HepG2 (cell line): ENCODE measurements at regions not wholly inside any gene's neighbourhood (a gene's known extent, or its start where the extent isn't known, plus 50 kb on each side); places are given as distances from the start of the nearest gene placed in this dataset.
A peak's percentile ranks its signal among the peaks of the same experiment; 100 is the strongest.
"Not testable (repeated sequence)": the region's sequence is repeated elsewhere in the genome, so short reads cannot be mapped to it uniquely, and the experiment has no call there.

ENCODE experiments used
- ATAC-seq: fragments of 200-7000 bp; cut with Tn5 transposase; 3 replicates; pipeline ENCODE4 v1.9.1; 2020; ENCODE audit warnings: mild to moderate bottlenecking, moderate library complexity
- BruUV-seq: library from RNA; stranded (reverse); fragments of 400-500 nt; replicated peaks from 2 replicates; lab custom pipeline; 2021; lab: Mats Ljungman, UMichigan
- CTCF ChIA-PET: fragments of 300-600 bp; formaldehyde crosslinking; extraction: SDS; loops from one replicate; lab custom pipeline; 2021; ENCODE audit warnings: low total read pairs, inconsistent platforms, low intra/inter-chr PET ratio; lab: Yijun Ruan, JAX
- POLR2A ChIA-PET: fragments of 350-600 bp; sonication (Branson Sonifier 250); formaldehyde crosslinking; loops from one replicate; lab custom pipeline; 2020; ENCODE audit warnings: antibody characterized with exemption, inconsistent platforms; lab: Yijun Ruan, JAX
- DNase-seq: peaks from one replicate; pipeline ENCODE4 v3.0.0-alpha.2; 2015; ENCODE audit warnings: low spot score
- FAIRE-seq: peaks from 3 replicates; lab custom pipeline; 2011; peaks lifted over from hg19 to GRCh38; lab: Jason Lieb, UNC
- H2AFZ ChIP-seq: one replicate; pipeline ENCODE4 v1.6.1; 2011; ENCODE audit warnings: low read length, inconsistent platforms
- H3K27ac ChIP-seq: fragments of 300-600 bp; 3 replicates; pipeline ENCODE4 v1.8.0; 2011; ENCODE audit warnings: mixed run types, mild to moderate bottlenecking, mixed read lengths, low read length, inconsistent platforms; ENCODE audit not compliant: insufficient read depth; ENCODE audit errors: extremely low read length
- H3K27me3 ChIP-seq, 2 experiments: fragments of 200-600 bp in 1 of 2; 2 replicates in 1 of 2; 3 replicates in 1 of 2; pipeline versions ENCODE4 v1.6.0 to v1.8.0; 2011; ENCODE audit warnings: low read length in 2 of 2, mild to moderate bottlenecking in 2 of 2, moderate library complexity in 2 of 2, inconsistent platforms in 1 of 2; ENCODE audit not compliant: insufficient read depth in 2 of 2, control insufficient read depth in 1 of 2
- H3K36me3 ChIP-seq, 2 experiments: fragments of 200-600 bp in 1 of 2; replicated peaks in 1 of 2; 2 replicates in 1 of 2; 3 replicates in 1 of 2; pipeline versions ENCODE4 v1.5.1 to v1.8.0; 2011; ENCODE audit warnings: low read length in 2 of 2, inconsistent platforms in 1 of 2; ENCODE audit not compliant: insufficient read depth in 2 of 2, control insufficient read depth in 1 of 2
- H3K4me1 ChIP-seq: 2 replicates; pipeline ENCODE4 v1.5.1; 2012; ENCODE audit warnings: low read length, inconsistent platforms; ENCODE audit not compliant: insufficient read depth
- H3K4me2 ChIP-seq: 2 replicates; pipeline ENCODE4 v1.6.0; 2011; ENCODE audit warnings: low read depth, low read length, inconsistent platforms
- H3K4me3 ChIP-seq, 3 experiments: fragments of 200-600 bp in 1 of 3; sonication (generic), shearing (Covaris generic) in 1 of 3; replicated peaks in 1 of 3; 2 replicates each; pipeline ENCODE4 v1.5.1; 2011 to 2016; ENCODE audit warnings: low read length in 3 of 3, inconsistent platforms in 2 of 3, low read depth in 2 of 3, mild to moderate bottlenecking in 2 of 3, control low read depth in 1 of 3, mixed read lengths in 1 of 3; ENCODE audit not compliant: insufficient read depth in 1 of 3
- H3K79me2 ChIP-seq: one replicate; pipeline ENCODE4 v1.6.1; 2011; ENCODE audit warnings: low read length, inconsistent platforms; ENCODE audit not compliant: insufficient read depth
- H3K9ac ChIP-seq: 2 replicates; pipeline ENCODE4 v1.6.0; 2011; ENCODE audit warnings: mild to moderate bottlenecking, low read depth, low read length, inconsistent platforms; ENCODE audit not compliant: insufficient read depth
- H3K9me3 ChIP-seq: 2 replicates; pipeline ENCODE4 v1.5.1; 2012; ENCODE audit warnings: mild to moderate bottlenecking, low read length
- H4K20me1 ChIP-seq: 2 replicates; pipeline ENCODE4 v1.6.0; 2011; ENCODE audit warnings: inconsistent platforms, mild to moderate bottlenecking, low read length, moderate library complexity; ENCODE audit not compliant: insufficient read depth
- CC2D1A ChIP-seq: sonication (generic); formaldehyde crosslinking; IDR thresholded peaks from 2 replicates; pipeline ENCODE4 v1.8.1; 2023; ENCODE audit warnings: mild to moderate bottlenecking, missing genetic modification reagents
- CEBPB ChIP-seq: IDR thresholded peaks from 2 replicates; pipeline ENCODE4 v1.6.1; 2011; ENCODE audit warnings: low read depth, low read length, improper control_type of control experiment, borderline replicate concordance
- GTF3A ChIP-seq: sonication (generic); formaldehyde crosslinking; conservative IDR thresholded peaks from 2 replicates; pipeline ENCODE4 v1.4.0; 2020; ENCODE audit warnings: mild to moderate bottlenecking, missing genetic modification reagents
- KLF12 ChIP-seq: sonication (generic); formaldehyde crosslinking; IDR thresholded peaks from 2 replicates; pipeline ENCODE4 v1.4.0; 2020; ENCODE audit warnings: missing genetic modification reagents, borderline replicate concordance
- MLXIP ChIP-seq: sonication (generic); formaldehyde crosslinking; IDR thresholded peaks from 2 replicates; pipeline ENCODE4 v1.9.0; 2021; ENCODE audit warnings: missing genetic modification reagents, borderline replicate concordance
- RELA ChIP-seq: sonication (generic); formaldehyde crosslinking; IDR thresholded peaks from 2 replicates; pipeline ENCODE4 v1.4.0; 2020; ENCODE audit warnings: missing genetic modification reagents
- RFXANK ChIP-seq: IDR thresholded peaks from 2 replicates; pipeline ENCODE4 v1.6.1; 2016
- SALL2 ChIP-seq: sonication (generic); formaldehyde crosslinking; IDR thresholded peaks from 2 replicates; pipeline ENCODE4 v1.8.1; 2023; ENCODE audit warnings: mild to moderate bottlenecking, missing genetic modification reagents, inconsistent platforms
- ZNF143 ChIP-seq: sonication (generic); formaldehyde crosslinking; IDR thresholded peaks from 2 replicates; pipeline ENCODE4 v1.4.0; 2020; ENCODE audit warnings: missing genetic modification reagents
- ZNF367 ChIP-seq: sonication (generic); formaldehyde crosslinking; IDR thresholded peaks from 2 replicates; pipeline ENCODE4 v1.4.0; 2020; ENCODE audit warnings: missing genetic modification reagents, borderline replicate concordance
- ZNF563 ChIP-seq: sonication (generic); formaldehyde crosslinking; IDR thresholded peaks from 2 replicates; pipeline ENCODE4 v1.8.0; 2022; ENCODE audit warnings: mild to moderate bottlenecking, moderate library complexity, missing genetic modification reagents
- ZNF777 ChIP-seq: sonication (generic); formaldehyde crosslinking; IDR thresholded peaks from 2 replicates; pipeline ENCODE4 v1.4.0; 2020; ENCODE audit warnings: missing genetic modification reagents
- WGBS: methylation state at CpG from one replicate; pipeline ENCODE4 v1.1.6; 2017; ENCODE audit warnings: low lambda C conversion rate; 5-methylcytosine and 5-hydroxymethylcytosine counted together
- in situ Hi-C: cut with HindIII; loops from 2 replicates; pipeline ENCODE4 v1.10.0; 2017; ENCODE audit warnings: low pct_unique_long_range_greater_than_20kb; ENCODE audit not compliant: extremely low pct_ligation_motif_present
- intact Hi-C: fragments of 100-400 bp; cut with micrococcal nuclease; formaldehyde crosslinking; loops from one replicate; pipeline ENCODE4 v1.10.0; 2022; ENCODE audit not compliant: unreplicated experiment

GRCh38 chr2:35496022-35496421, 859.6 kb upstream of the CRIM1 start:
- Histone ChIP-seq H4K20me1 (no peaks in the 10 kb centered on the region), H2AFZ (no peak overlapping the region), H3K9me3 (peaks cover 63% of the 10 kb centered on the region), H3K4me3 (no peak overlapping the region), H3K9ac (no peak overlapping the region), H3K27ac (no peak overlapping the region), H3K4me2 (no peak overlapping the region), H3K4me1 (no peaks in the 10 kb centered on the region), H3K36me3 (no peaks in the 10 kb centered on the region), H3K27me3 (no peaks in the 10 kb centered on the region), H3K79me2 (no peaks in the 10 kb centered on the region)
- in situ Hi-C loops = no loop called here
- BruUV-seq = no TSS peak
- no peak for TF ChIP-seq MLXIP (CRISPR knock-in tag)
- TF ChIP-seq SALL2 (CRISPR knock-in tag) = no peak
- peak; percentile 51 for TF ChIP-seq CEBPB
- no peak for TF ChIP-seq ZNF777
- TF ChIP-seq ZNF563 (CRISPR knock-in tag) = no peak
- no peak for TF ChIP-seq RELA (CRISPR knock-in tag)
- TF ChIP-seq ZNF143 (CRISPR knock-in tag) = no peak
- intact Hi-C loops = no loop called here
- FAIRE-seq (no peak), DNase-seq (no peak), ATAC-seq (no peak)
- CTCF ChIA-PET = no interaction called here
- WGBS = 4% methylated on average over 1 of the region's 1 CpG
- POLR2A ChIA-PET = no interaction called here

- no peak overlapping the region for H3K9ac ChIP-seq
- in situ Hi-C loops = no loop called here
- H2AFZ ChIP-seq = no peak overlapping the region
- CTCF ChIA-PET = no interaction called here
- no peak overlapping the region for H3K27ac ChIP-seq
- no peaks in the 10 kb centered on the region for H3K79me2 ChIP-seq
- H3K36me3 ChIP-seq = no peaks in the 10 kb centered on the region
- no peak overlapping the region for H3K4me2 ChIP-seq
- no peak for ATAC-seq
- H3K4me1 ChIP-seq = no peaks in the 10 kb centered on the region
- TF ChIP-seq RELA (CRISPR knock-in tag) (no peak), GTF3A (no peak), RFXANK (CRISPR knock-in tag) (no peak), KLF12 (CRISPR knock-in tag) (no peak), CC2D1A (CRISPR knock-in tag) (no peak), ZNF367 (CRISPR knock-in tag) (no peak)
- TF ChIP-seq, all 625 proteins: peak for 0
- Histone ChIP-seq H4K20me1 (no peaks in the 10 kb centered on the region), H3K27me3 (no peaks in the 10 kb centered on the region), H3K9me3 (peaks cover 66% of the 10 kb centered on the region), H3K4me3 (no peak overlapping the region)
- BruUV-seq = no TSS peak
- intact Hi-C loops = no loop called here
- DNase-seq = no peak
- POLR2A ChIA-PET = no interaction called here
- no peak for FAIRE-seq
Measured at GRCh38 chr2:35495182-35495581, 860.4 kb upstream of the CRIM1 start.

- in situ Hi-C loops, H3K27ac ChIP-seq: not testable (repeated sequence)
Measured at GRCh38 chr2:35478121-35478520, 877.5 kb upstream of the CRIM1 start.

More at GRCh38 chr2:35478121-35478520, 877.5 kb upstream of the CRIM1 start:
- H3K4me1 ChIP-seq, H3K27me3 ChIP-seq, H3K36me3 ChIP-seq, FAIRE-seq, CTCF ChIA-PET, H3K4me3 ChIP-seq, H4K20me1 ChIP-seq, H2AFZ ChIP-seq, intact Hi-C loops, ATAC-seq, DNase-seq, BruUV-seq, H3K9ac ChIP-seq, H3K79me2 ChIP-seq, POLR2A ChIA-PET, H3K4me2 ChIP-seq: not testable (repeated sequence)
- peaks cover 54% of the 10 kb centered on the region for H3K9me3 ChIP-seq
- 0% methylated on average over 2 of the region's 2 CpGs for WGBS
